H1 (cell line): ENCODE measurements at regions not wholly inside any gene's neighbourhood (a gene's known extent, or its start where the extent isn't known, plus 50 kb on each side); places are given as distances from the start of the nearest gene placed in this dataset.

ENCODE experiments used
- CTCF ChIA-PET: fragments of 300-600 bp; sonication (Branson Sonifier 250); formaldehyde crosslinking; loops from one replicate; lab custom pipeline; 2021; ENCODE audit not compliant: partially characterized antibody; lab: Charles Lee
- POLR2A ChIA-PET: fragments of 300-600 bp; sonication (Branson Sonifier 250); formaldehyde crosslinking; loops from one replicate; lab custom pipeline; 2021; ENCODE audit warnings: inconsistent platforms; ENCODE audit not compliant: partially characterized antibody; lab: Charles Lee
- DNase-seq, 2 experiments: peaks; one replicate each; pipeline versions ENCODE4 v3.0.0 to v3.0.0-alpha.2; 2010 to 2022; ENCODE audit warnings: low spot score in 2 of 2, low read depth in 1 of 2, mixed read lengths in 1 of 2
- FAIRE-seq: peaks from 2 replicates; lab custom pipeline; 2011; peaks lifted over from hg19 to GRCh38; lab: Jason Lieb, UNC
- H2AFZ ChIP-seq: 2 replicates; pipeline ENCODE4 v1.8.1; 2012; ENCODE audit warnings: low read length, inconsistent platforms
- H2AK5ac ChIP-seq: 2 replicates; pipeline ENCODE4 v1.6.1; 2013; ENCODE audit warnings: low read depth, low read length
- H2BK120ac ChIP-seq: replicated peaks from 2 replicates; pipeline ENCODE3; 2013; ENCODE audit warnings: low read depth, low read length, inconsistent platforms
- H2BK12ac ChIP-seq: 2 replicates; pipeline ENCODE4 v1.6.1; 2013; ENCODE audit warnings: low read depth, low read length
- H2BK15ac ChIP-seq: 2 replicates; pipeline ENCODE4 v1.6.1; 2013; ENCODE audit warnings: low read length
- H2BK20ac ChIP-seq: 2 replicates; pipeline ENCODE4 v1.6.1; 2013; ENCODE audit warnings: low read length
- H2BK5ac ChIP-seq: 2 replicates; pipeline ENCODE4 v1.6.1; 2013; ENCODE audit warnings: low read depth, low read length
- H3K14ac ChIP-seq: 2 replicates; pipeline ENCODE4 v1.6.1; 2013; ENCODE audit warnings: inconsistent platforms; ENCODE audit not compliant: insufficient read length
- H3K18ac ChIP-seq: 2 replicates; pipeline ENCODE4 v1.6.1; 2013; ENCODE audit warnings: low read length; ENCODE audit errors: extremely low read depth
- H3K23ac ChIP-seq: 2 replicates; pipeline ENCODE4 v1.6.1; 2013; ENCODE audit warnings: inconsistent platforms; ENCODE audit not compliant: insufficient read length
- H3K23me2 ChIP-seq: 2 replicates; pipeline ENCODE4 v1.6.1; 2013; ENCODE audit warnings: low read depth, low read length
- H3K27ac ChIP-seq: 2 replicates; pipeline ENCODE4 v1.6.1; 2011; ENCODE audit warnings: low read depth, low read length, inconsistent platforms
- H3K27me3 ChIP-seq, 4 experiments: replicated peaks in 1 of 4; 1 replicate in 1 of 4; 2 replicates in 3 of 4; pipeline versions ENCODE4 v1.6.1 to v1.8.1; 2011 to 2013; ENCODE audit warnings: low read length in 3 of 4, mild to moderate bottlenecking in 3 of 4, inconsistent platforms in 2 of 4, mixed read lengths in 2 of 4, moderate library complexity in 1 of 4; ENCODE audit not compliant: control insufficient read depth in 3 of 4, insufficient read depth in 3 of 4; ENCODE audit errors: extremely low read depth in 1 of 4
- H3K36me3 ChIP-seq, 4 experiments: 2 replicates each; pipeline versions ENCODE4 v1.6.1 to v1.8.1; 2011 to 2013; ENCODE audit warnings: mild to moderate bottlenecking in 4 of 4, low read length in 3 of 4, moderate library complexity in 2 of 4, control low read depth in 1 of 4, inconsistent platforms in 1 of 4; ENCODE audit not compliant: insufficient read depth in 4 of 4, control insufficient read depth in 2 of 4
- H3K4ac ChIP-seq: replicated peaks from 2 replicates; pipeline ENCODE3; 2013; ENCODE audit warnings: low read length, low read depth, mixed read lengths, inconsistent platforms; ENCODE audit not compliant: insufficient read length
- H3K4me1 ChIP-seq, 4 experiments: replicated peaks in 1 of 4; 1 replicate in 1 of 4; 2 replicates in 3 of 4; pipeline versions ENCODE4 v1.6.1 to v1.8.1; 2011 to 2013; ENCODE audit warnings: low read length in 3 of 4, inconsistent platforms in 2 of 4, mixed read lengths in 1 of 4; ENCODE audit not compliant: insufficient read depth in 4 of 4, control insufficient read depth in 3 of 4
- H3K4me2 ChIP-seq, 2 experiments: 2 replicates each; pipeline versions ENCODE4 v1.6.1 to v1.8.1; 2011 to 2013; ENCODE audit warnings: low read depth in 2 of 2, low read length in 2 of 2, control low read depth in 1 of 2, inconsistent platforms in 1 of 2, mild to moderate bottlenecking in 1 of 2; ENCODE audit not compliant: insufficient read depth in 1 of 2
- H3K4me3 ChIP-seq, 4 experiments: fragments of 200-600, 300-600 bp in 1 of 4; sonication (generic), shearing (Covaris generic), sonication (Bioruptor Twin) in 1 of 4; 2 replicates each; pipeline versions ENCODE4 v1.5.1 to v1.8.1; 2011 to 2016; ENCODE audit warnings: low read length in 4 of 4, low read depth in 3 of 4, control low read depth in 2 of 4, inconsistent platforms in 2 of 4, mild to moderate bottlenecking in 2 of 4, mixed read lengths in 1 of 4, moderate library complexity in 1 of 4; ENCODE audit not compliant: insufficient read depth in 2 of 4; ENCODE audit errors: extremely low read depth in 1 of 4
- H3K56ac ChIP-seq: replicated peaks from 2 replicates; pipeline ENCODE3; 2013; ENCODE audit warnings: low read depth, mild to moderate bottlenecking, mixed read lengths, low read length, inconsistent platforms; ENCODE audit not compliant: insufficient read length
- H3K79me1 ChIP-seq: 2 replicates; pipeline ENCODE4 v1.6.1; 2013; ENCODE audit warnings: low read depth, low read length, control low read depth
- H3K79me2 ChIP-seq, 2 experiments: 2 replicates each; pipeline versions ENCODE4 v1.6.1 to v1.8.1; 2012 to 2013; ENCODE audit warnings: low read length in 2 of 2, mild to moderate bottlenecking in 2 of 2, inconsistent platforms in 1 of 2; ENCODE audit not compliant: insufficient read depth in 2 of 2, control insufficient read depth in 1 of 2
- H3K9ac ChIP-seq, 4 experiments: replicated peaks in 1 of 4; 1 replicate in 1 of 4; 2 replicates in 3 of 4; pipeline versions ENCODE4 v1.6.1 to v1.8.1; 2011 to 2013; ENCODE audit warnings: low read depth in 3 of 4, low read length in 3 of 4, control low read depth in 2 of 4, mild to moderate bottlenecking in 2 of 4, moderate library complexity in 2 of 4, inconsistent platforms in 1 of 4; ENCODE audit errors: extremely low read depth in 1 of 4
- H3K9me3 ChIP-seq, 2 experiments: 2 replicates each; pipeline versions ENCODE4 v1.6.1 to v1.8.1; 2012 to 2013; ENCODE audit warnings: mild to moderate bottlenecking in 2 of 2, moderate library complexity in 2 of 2, control low read depth in 1 of 2, inconsistent platforms in 1 of 2, low read depth in 1 of 2, low read length in 1 of 2, mixed read lengths in 1 of 2; ENCODE audit not compliant: insufficient read depth in 2 of 2
- H4K20me1 ChIP-seq, 2 experiments: replicated peaks in 1 of 2; 2 replicates each; pipeline versions ENCODE3 to v1.8.1; 2011 to 2013; ENCODE audit warnings: inconsistent platforms in 2 of 2, low read length in 2 of 2, mild to moderate bottlenecking in 1 of 2; ENCODE audit not compliant: insufficient read depth in 2 of 2, control insufficient read depth in 1 of 2
- H4K5ac ChIP-seq: 2 replicates; pipeline ENCODE4 v1.6.1; 2013; ENCODE audit warnings: low read length, low read depth, mixed read lengths, inconsistent platforms; ENCODE audit not compliant: insufficient read length
- H4K8ac ChIP-seq: 2 replicates; pipeline ENCODE4 v1.8.0; 2013; ENCODE audit warnings: mild to moderate bottlenecking, moderate library complexity, low read length, inconsistent platforms; ENCODE audit not compliant: insufficient read depth; ENCODE audit errors: extremely low read depth
- H4K91ac ChIP-seq: replicated peaks from 2 replicates; pipeline ENCODE3; 2013; ENCODE audit warnings: low read length, mixed read lengths, inconsistent platforms; ENCODE audit not compliant: insufficient read length
- BCL11A ChIP-seq, 2 experiments: IDR thresholded peaks; one replicate each; pipeline ENCODE4 v1.6.1; 2011; ENCODE audit warnings: low read depth in 2 of 2, low read length in 2 of 2, mild to moderate bottlenecking in 2 of 2
- CHD1 ChIP-seq: IDR thresholded peaks from 2 replicates; pipeline ENCODE4 v1.6.1; 2012; ENCODE audit warnings: low read depth, low read length, improper control_type of control experiment
- GTF2F1 ChIP-seq: IDR thresholded peaks from 2 replicates; pipeline ENCODE4 v1.6.1; 2012; ENCODE audit warnings: low read depth, low read length, improper control_type of control experiment, borderline replicate concordance
- KDM1A ChIP-seq: fragments of 200-600, 300-600 bp; sonication (generic); IDR thresholded peaks from 2 replicates; pipeline ENCODE4 v1.7.1; 2016; ENCODE audit warnings: mild to moderate bottlenecking, low read length, borderline replicate concordance
- RAD21 ChIP-seq, 2 experiments: IDR thresholded peaks in 1 of 2; conservative IDR thresholded peaks in 1 of 2; 2 replicates each; pipeline ENCODE4 v1.6.1; 2011; ENCODE audit warnings: low read depth in 2 of 2, low read length in 2 of 2, improper control_type of control experiment in 1 of 2, inconsistent platforms in 1 of 2, mild to moderate bottlenecking in 1 of 2, moderate library complexity in 1 of 2
- RXRA ChIP-seq: IDR thresholded peaks from 2 replicates; pipeline ENCODE4 v1.6.1; 2011; ENCODE audit warnings: low read depth, mild to moderate bottlenecking, low read length, moderate library complexity; ENCODE audit not compliant: insufficient read depth
- SP4 ChIP-seq: IDR thresholded peaks from 2 replicates; pipeline ENCODE4 v1.6.1; 2012; ENCODE audit warnings: low read length, inconsistent platforms
- TBP ChIP-seq: IDR thresholded peaks from 2 replicates; pipeline ENCODE4 v1.6.1; 2011; ENCODE audit warnings: low read depth, low read length, improper control_type of control experiment
- TCF12 ChIP-seq: IDR thresholded peaks from 2 replicates; pipeline ENCODE4 v1.6.1; 2011; ENCODE audit warnings: low read depth, mild to moderate bottlenecking, low read length
- WGBS, 2 experiments: shearing (Covaris generic) in 1 of 2; methylation state at CpG; one replicate each; pipeline versions ENCODE4 v1.1.6 to v1.1.7; 2013 to 2015; ENCODE audit warnings: low lambda C conversion rate in 2 of 2, mixed read lengths in 2 of 2, inconsistent platforms in 1 of 2, low coverage in 1 of 2, missing lambda C conversion rate in 1 of 2; ENCODE audit not compliant: insufficient replicate concordance in 2 of 2, insufficient coverage in 1 of 2, insufficient read length in 1 of 2; ENCODE audit errors: extremely low coverage in 1 of 2, missing lambda C conversion rate in 1 of 2; 5-methylcytosine and 5-hydroxymethylcytosine counted together
- TF ChIP-seq, protein P1 (sequence below): IDR thresholded peaks from 2 replicates; pipeline ENCODE4 v1.6.1; 2011; ENCODE audit warnings: low read length, improper control_type of control experiment
- TF ChIP-seq, protein P2 (sequence below): IDR thresholded peaks from 2 replicates; pipeline ENCODE4 v1.6.1; 2011; ENCODE audit warnings: low read depth, mild to moderate bottlenecking, low read length; ENCODE audit not compliant: insufficient read depth

DNA sequence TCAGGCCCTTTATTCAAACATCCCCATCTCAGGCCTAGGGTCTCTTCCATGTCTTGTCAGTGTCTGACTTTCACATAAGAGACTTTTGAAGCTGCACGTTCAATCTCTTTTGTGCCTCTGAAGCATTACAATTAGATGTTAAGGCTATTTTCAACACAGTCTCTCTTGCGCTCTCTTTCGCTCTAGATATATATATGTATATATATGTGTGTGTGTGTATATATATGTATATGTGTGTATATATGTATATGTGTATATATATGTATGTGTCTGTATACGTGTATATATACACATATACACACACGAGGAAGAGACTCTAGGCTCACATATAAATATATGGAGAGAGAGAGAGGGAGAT is 162.5 kb upstream of the RNPC3 start:
- Histone ChIP-seq H2BK5ac (no peak overlapping the region), H3K14ac (no peak overlapping the region), H2BK15ac (no peak overlapping the region), H3K23me2 (no peaks in the 10 kb centered on the region), H3K56ac (no peak overlapping the region), H4K5ac (no peak overlapping the region), H2BK12ac (no peak overlapping the region), H3K18ac (no peak overlapping the region), H3K4me2 (no peak overlapping the region), H4K20me1 (no peaks in the 10 kb centered on the region), H3K27me3 (no peaks in the 10 kb centered on the region), H3K79me1 (no peaks in the 10 kb centered on the region), H4K8ac (no peak overlapping the region), H2BK120ac (no peak overlapping the region), H2BK20ac (no peak overlapping the region), H3K23ac (no peak overlapping the region), H3K4ac (no peak overlapping the region), H2AK5ac (no peak overlapping the region), H2AFZ (no peak overlapping the region), H3K36me3 (no peaks in the 10 kb centered on the region), H3K4me1 (no peaks in the 10 kb centered on the region), H3K9ac (no peak overlapping the region), H3K9me3 (no peaks in the 10 kb centered on the region), H4K91ac (no peak overlapping the region), H3K79me2 (no peaks in the 10 kb centered on the region), H3K4me3 (no peak overlapping the region), H3K27ac (no peak overlapping the region)
- WGBS, 2 experiments = 92% methylated on average over 5 of the region's 5 CpGs; no CpG with 5 or more reads in 1 of the 2 experiments
- ChIA-PET CTCF (no interaction called here), POLR2A (no interaction called here)
- FAIRE-seq (no peak), DNase-seq (no peak)
- TF ChIP-seq TCF12 (no peak), TBP (no peak), SP4 (no peak), CHD1 (no peak), BCL11A (IDR thresholded peaks at IDR 0.05; ENCODE audit: low read depth in 2 of 2, low read length in 2 of 2) (no peak), RXRA (no peak), KDM1A (no peak), GTF2F1 (no peak), RAD21 (IDR thresholded peaks at IDR 0.05 in 1 of 2, conservative IDR thresholded peaks at IDR 0.05 in 1 of 2; ENCODE audit: low read depth in 2 of 2, low read length in 2 of 2) (no peak)
- TF ChIP-seq, protein P1, sequence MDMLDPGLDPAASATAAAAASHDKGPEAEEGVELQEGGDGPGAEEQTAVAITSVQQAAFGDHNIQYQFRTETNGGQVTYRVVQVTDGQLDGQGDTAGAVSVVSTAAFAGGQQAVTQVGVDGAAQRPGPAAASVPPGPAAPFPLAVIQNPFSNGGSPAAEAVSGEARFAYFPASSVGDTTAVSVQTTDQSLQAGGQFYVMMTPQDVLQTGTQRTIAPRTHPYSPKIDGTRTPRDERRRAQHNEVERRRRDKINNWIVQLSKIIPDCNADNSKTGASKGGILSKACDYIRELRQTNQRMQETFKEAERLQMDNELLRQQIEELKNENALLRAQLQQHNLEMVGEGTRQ = no peak
- TF ChIP-seq, protein P2, sequence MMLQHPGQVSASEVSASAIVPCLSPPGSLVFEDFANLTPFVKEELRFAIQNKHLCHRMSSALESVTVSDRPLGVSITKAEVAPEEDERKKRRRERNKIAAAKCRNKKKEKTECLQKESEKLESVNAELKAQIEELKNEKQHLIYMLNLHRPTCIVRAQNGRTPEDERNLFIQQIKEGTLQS = no peak
